Nephron progenitor cell (in vitro differentiated cells): ENCODE measurements at regions not wholly inside any gene's neighbourhood (a gene's known extent, or its start where the extent isn't known, plus 50 kb on each side); places are given as distances from the start of the nearest gene placed in this dataset.

Experiments used
- DNase-seq: peaks from one replicate; pipeline ENCODE4 v3.0.0; 2021
- H3K27ac Mint-ChIP-seq: 2 replicates; pipeline ENCODE4 v1.8.0; 2021; ENCODE audit warnings: mild to moderate bottlenecking, moderate library complexity, mixed read lengths
- H3K27me3 Mint-ChIP-seq: 2 replicates; pipeline ENCODE4 v1.8.0; 2021; ENCODE audit warnings: mild to moderate bottlenecking, low read depth, mixed read lengths; ENCODE audit not compliant: poor library complexity
- H3K36me3 Mint-ChIP-seq: 2 replicates; pipeline ENCODE4 v1.8.0; 2021; ENCODE audit warnings: low read depth, mixed read lengths
- H3K4me1 Mint-ChIP-seq: 2 replicates; pipeline ENCODE4 v1.8.0; 2021; ENCODE audit warnings: mixed read lengths
- H3K4me3 Mint-ChIP-seq: 2 replicates; pipeline ENCODE4 v1.8.0; 2021; ENCODE audit warnings: mild to moderate bottlenecking, moderate library complexity, mixed read lengths
- H3K9me3 Mint-ChIP-seq: 2 replicates; pipeline ENCODE4 v1.8.0; 2021; ENCODE audit warnings: mild to moderate bottlenecking, moderate library complexity, mixed read lengths
- TF ChIP-seq, protein P1 (sequence below): fragments of 200-600 bp; sonication (generic); IDR thresholded peaks from 2 replicates; pipeline ENCODE4 v1.5.0; 2021; ENCODE audit warnings: antibody characterized with exemption

DNA sequence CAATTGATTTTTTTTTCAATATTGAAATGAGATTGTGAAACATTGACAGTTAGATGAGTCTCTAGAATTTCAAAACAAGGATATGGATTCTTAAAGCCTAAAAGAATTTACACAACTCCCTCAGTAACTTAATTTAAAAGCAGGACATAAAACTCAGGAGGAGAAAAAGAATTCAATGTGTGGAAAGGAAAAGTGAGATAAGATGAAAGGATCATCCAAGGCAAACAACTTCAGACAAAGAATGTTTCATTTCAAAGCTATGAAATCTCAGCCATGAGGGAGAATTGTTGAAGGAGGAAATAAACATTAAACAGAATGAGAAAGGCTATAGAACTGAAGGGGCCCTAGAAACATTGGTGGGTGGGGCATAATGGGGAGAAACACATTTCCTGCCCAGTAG lies 191.7 kb upstream of the NOX3 start:
- Mint-ChIP-seq H3K36me3 (peaks cover 6% of the 10 kb centered on the region), H3K27ac (no peak overlapping the region), H3K27me3 (no peaks in the 10 kb centered on the region)

GRCh38 chr6:155646443-155646842 lies 190.8 kb upstream of the NOX3 start:
- TF ChIP-seq, protein P1, sequence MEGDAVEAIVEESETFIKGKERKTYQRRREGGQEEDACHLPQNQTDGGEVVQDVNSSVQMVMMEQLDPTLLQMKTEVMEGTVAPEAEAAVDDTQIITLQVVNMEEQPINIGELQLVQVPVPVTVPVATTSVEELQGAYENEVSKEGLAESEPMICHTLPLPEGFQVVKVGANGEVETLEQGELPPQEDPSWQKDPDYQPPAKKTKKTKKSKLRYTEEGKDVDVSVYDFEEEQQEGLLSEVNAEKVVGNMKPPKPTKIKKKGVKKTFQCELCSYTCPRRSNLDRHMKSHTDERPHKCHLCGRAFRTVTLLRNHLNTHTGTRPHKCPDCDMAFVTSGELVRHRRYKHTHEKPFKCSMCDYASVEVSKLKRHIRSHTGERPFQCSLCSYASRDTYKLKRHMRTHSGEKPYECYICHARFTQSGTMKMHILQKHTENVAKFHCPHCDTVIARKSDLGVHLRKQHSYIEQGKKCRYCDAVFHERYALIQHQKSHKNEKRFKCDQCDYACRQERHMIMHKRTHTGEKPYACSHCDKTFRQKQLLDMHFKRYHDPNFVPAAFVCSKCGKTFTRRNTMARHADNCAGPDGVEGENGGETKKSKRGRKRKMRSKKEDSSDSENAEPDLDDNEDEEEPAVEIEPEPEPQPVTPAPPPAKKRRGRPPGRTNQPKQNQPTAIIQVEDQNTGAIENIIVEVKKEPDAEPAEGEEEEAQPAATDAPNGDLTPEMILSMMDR: no peak
- Mint-ChIP-seq H3K27ac (peak overlapping the region; percentile 71), H3K4me1 (peaks cover 21% of the 10 kb centered on the region), H3K9me3 (peaks cover 21% of the 10 kb centered on the region), H3K4me3 (no peak overlapping the region), H3K27me3 (no peaks in the 10 kb centered on the region), H3K36me3 (peaks cover 10% of the 10 kb centered on the region)
- no peak for DNase-seq

More for the DNA sequence above, 191.7 kb upstream of the NOX3 start:
- no peak overlapping the region for H3K4me3 Mint-ChIP-seq
- no peak for DNase-seq
- TF ChIP-seq, protein P1: no peak
- peaks cover 21% of the 10 kb centered on the region for H3K4me1 Mint-ChIP-seq
- peaks cover 12% of the 10 kb centered on the region for H3K9me3 Mint-ChIP-seq

DNA sequence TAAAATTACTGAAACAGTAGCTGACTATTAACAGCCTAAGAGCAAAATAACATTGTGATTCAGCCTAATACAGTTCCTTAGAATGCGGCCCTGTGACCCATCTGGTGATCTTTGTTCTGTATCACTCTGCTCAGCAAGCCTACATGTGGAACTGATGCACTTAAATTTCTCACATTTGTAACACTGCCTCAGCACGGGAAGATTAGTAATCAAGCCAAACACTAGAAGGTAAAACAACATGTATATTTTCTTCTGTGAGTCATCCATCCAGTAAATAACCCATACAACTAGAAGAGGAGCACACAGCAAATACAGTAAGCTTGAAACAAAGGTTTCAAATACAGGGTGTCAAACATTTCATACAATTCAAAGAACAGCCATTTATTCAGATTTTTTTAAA lies 189.7 kb upstream of the NOX3 start:
- Mint-ChIP-seq H3K36me3 (peaks cover 20% of the 10 kb centered on the region), H3K27ac (no peak overlapping the region), H3K27me3 (no peaks in the 10 kb centered on the region), H3K9me3 (peaks cover 32% of the 10 kb centered on the region), H3K4me1 (peaks cover 21% of the 10 kb centered on the region), H3K4me3 (no peak overlapping the region)
- DNase-seq: no peak
- TF ChIP-seq, protein P1: no peak

- Mint-ChIP-seq H3K4me1 (no peaks in the 10 kb centered on the region), H3K27ac (no peak overlapping the region), H3K9me3 (peaks cover 53% of the 10 kb centered on the region), H3K4me3 (no peak overlapping the region), H3K36me3 (peaks cover 20% of the 10 kb centered on the region), H3K27me3 (no peaks in the 10 kb centered on the region)
- TF ChIP-seq, protein P1: no peak
- DNase-seq: no peak
These were observed 186.0 kb upstream of the NOX3 start for GRCh38 chr6:155641603-155642002.

DNA sequence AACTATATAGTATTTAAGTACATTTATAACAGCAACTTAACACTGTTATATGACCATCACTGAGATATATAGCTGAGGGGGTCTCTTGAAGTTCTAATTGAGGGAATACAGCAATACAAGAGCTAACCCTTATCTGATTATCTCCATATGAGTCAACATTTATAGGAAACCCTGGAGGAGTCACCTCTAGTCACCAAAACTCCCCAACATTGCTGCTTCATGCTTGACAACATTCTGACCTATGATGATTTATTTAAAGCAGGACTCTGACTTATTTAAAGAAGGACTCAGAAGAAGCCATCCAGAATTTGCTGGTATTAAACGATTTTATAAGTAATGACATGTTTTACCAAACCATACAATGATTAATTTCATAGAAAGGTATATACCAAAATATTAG lies 182.6 kb upstream of the NOX3 start:
- Mint-ChIP-seq H3K36me3 (peaks cover 20% of the 10 kb centered on the region), H3K4me1 (peaks cover 6% of the 10 kb centered on the region), H3K9me3 (peaks cover 62% of the 10 kb centered on the region), H3K27me3 (peaks cover 4% of the 10 kb centered on the region), H3K27ac (no peak overlapping the region), H3K4me3 (no peak overlapping the region)
- DNase-seq: no peak
- TF ChIP-seq, protein P1: no peak

GRCh38 chr6:155635416-155635815 lies 179.8 kb upstream of the NOX3 start:
- H3K9me3 Mint-ChIP-seq: peaks cover 49% of the 10 kb centered on the region
- H3K36me3 Mint-ChIP-seq: peaks cover under 1% of the 10 kb centered on the region
- no peak for DNase-seq
- H3K27me3 Mint-ChIP-seq: peaks cover 4% of the 10 kb centered on the region
- peaks cover 6% of the 10 kb centered on the region for H3K4me1 Mint-ChIP-seq
- H3K27ac Mint-ChIP-seq: no peak overlapping the region
- TF ChIP-seq, protein P1: no peak
- no peak overlapping the region for H3K4me3 Mint-ChIP-seq
